Upper lobe of right lung (tissue), 1 donor: ENCODE measurements at regions not wholly inside any gene's neighbourhood (a gene's known extent, or its start where the extent isn't known, plus 50 kb on each side); places are given as distances from the start of the nearest gene placed in this dataset.

Experiments used
- ATAC-seq: fragments of 200-7000 bp; cut with Tn5 transposase; one replicate; pipeline ENCODE4 v1.9.1; 2020; ENCODE audit warnings: mild to moderate bottlenecking, moderate library complexity
- DNase-seq: peaks from one replicate; pipeline ENCODE4 v3.0.0-alpha.2; 2020
- H3K27ac ChIP-seq: fragments of 200-600 bp; one replicate; pipeline ENCODE4 v1.8.0; 2022
- H3K27me3 ChIP-seq: fragments of 200-600 bp; one replicate; pipeline ENCODE4 v1.8.0; 2022; ENCODE audit warnings: mild to moderate bottlenecking
- H3K36me3 ChIP-seq: fragments of 200-600 bp; one replicate; pipeline ENCODE4 v1.8.0; 2022
- H3K4me1 ChIP-seq: fragments of 200-600 bp; one replicate; pipeline ENCODE4 v1.8.0; 2022
- H3K4me3 ChIP-seq: fragments of 200-600 bp; one replicate; pipeline ENCODE4 v1.8.0; 2022; ENCODE audit warnings: mild to moderate bottlenecking
- H3K9me3 ChIP-seq: fragments of 200-600 bp; one replicate; pipeline ENCODE4 v1.8.0; 2022
- intact Hi-C: fragments of 100-400 bp; cut with DNase I; formaldehyde crosslinking; loops from one replicate; pipeline ENCODE4 v1.11.0; 2022
- TF ChIP-seq, protein P1 (sequence below): fragments of 200-600 bp; IDR thresholded peaks from one replicate; pipeline ENCODE4 v1.8.0; 2022; ENCODE audit warnings: antibody characterized with exemption
- donor health status: DM: no; HTN: yes; CAD: no; lungs with severe emphysema.

DNA sequence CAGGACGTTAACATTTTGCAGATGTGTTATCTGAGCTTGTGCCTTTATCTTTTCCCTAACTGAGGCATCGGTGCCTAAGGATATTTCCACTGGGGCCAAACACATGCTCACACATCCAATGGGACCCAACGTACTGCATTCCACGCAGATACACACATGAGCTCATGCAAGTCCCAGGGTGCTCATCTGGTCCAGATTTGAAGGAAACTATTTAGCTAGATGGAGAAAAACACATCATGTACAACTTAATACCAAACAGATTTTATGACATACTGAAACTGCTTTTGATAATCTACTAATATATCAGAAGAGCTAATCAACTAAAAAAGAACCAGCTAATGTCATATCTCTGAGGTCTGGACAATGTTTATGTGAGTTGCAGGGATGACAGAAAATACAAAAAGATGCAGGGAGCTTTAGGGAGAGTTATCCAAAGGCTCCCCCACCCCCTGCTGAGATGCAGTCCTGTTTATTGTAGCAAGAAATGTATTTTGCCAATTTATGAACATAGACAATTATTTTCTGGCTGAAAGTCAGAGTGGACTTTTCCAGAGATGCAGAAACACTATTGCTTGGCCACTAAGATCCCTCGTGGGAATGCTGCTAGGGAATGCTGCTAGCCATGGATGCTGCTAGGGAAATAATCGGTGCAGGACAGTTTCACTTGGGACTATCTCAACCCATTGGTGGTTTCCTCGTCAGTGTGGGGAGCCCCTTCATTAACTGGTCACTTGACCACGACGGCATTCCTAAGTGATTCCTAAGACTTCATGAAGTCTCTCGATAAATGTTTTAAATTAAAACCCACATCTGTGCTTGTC is 172.8 kb downstream of the SMIM20 start:
- ATAC-seq (no peak), DNase-seq (no peak)
- intact Hi-C loops = no loop called here
- H3K27ac ChIP-seq = no peak overlapping the region
- TF ChIP-seq, protein P1, sequence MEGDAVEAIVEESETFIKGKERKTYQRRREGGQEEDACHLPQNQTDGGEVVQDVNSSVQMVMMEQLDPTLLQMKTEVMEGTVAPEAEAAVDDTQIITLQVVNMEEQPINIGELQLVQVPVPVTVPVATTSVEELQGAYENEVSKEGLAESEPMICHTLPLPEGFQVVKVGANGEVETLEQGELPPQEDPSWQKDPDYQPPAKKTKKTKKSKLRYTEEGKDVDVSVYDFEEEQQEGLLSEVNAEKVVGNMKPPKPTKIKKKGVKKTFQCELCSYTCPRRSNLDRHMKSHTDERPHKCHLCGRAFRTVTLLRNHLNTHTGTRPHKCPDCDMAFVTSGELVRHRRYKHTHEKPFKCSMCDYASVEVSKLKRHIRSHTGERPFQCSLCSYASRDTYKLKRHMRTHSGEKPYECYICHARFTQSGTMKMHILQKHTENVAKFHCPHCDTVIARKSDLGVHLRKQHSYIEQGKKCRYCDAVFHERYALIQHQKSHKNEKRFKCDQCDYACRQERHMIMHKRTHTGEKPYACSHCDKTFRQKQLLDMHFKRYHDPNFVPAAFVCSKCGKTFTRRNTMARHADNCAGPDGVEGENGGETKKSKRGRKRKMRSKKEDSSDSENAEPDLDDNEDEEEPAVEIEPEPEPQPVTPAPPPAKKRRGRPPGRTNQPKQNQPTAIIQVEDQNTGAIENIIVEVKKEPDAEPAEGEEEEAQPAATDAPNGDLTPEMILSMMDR = no peak
- no peak overlapping the region for H3K4me3 ChIP-seq
- H3K27me3 ChIP-seq = no peaks in the 10 kb centered on the region
- H3K4me1 ChIP-seq = peaks cover 10% of the 10 kb centered on the region
- no peaks in the 10 kb centered on the region for H3K36me3 ChIP-seq
- H3K9me3 ChIP-seq = no peaks in the 10 kb centered on the region

DNA sequence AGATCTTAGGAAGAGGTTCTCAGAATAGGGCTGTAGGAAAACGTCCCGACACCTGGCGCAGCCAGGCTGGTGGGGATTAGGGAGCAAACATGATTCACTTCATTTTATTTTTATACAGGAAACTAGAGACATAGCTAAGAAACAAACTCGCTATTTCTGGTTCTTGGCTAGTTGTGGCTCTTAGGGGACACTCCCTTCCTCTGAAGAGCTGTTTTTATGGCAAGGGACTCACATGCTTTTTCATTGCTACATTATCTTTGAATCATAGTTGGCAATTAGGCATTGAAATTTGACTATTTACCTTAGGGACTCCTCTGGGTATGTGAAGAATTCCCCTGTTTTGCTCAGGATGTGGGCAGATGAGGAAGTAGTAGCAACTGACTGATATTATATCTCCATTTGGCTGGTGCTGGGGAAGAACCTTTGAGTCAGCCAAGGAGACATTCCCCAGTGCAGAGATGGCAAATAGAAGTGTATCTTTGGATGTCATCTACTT is 174.5 kb downstream of the SMIM20 start:
- Histone ChIP-seq H3K36me3 (no peaks in the 10 kb centered on the region), H3K27me3 (no peaks in the 10 kb centered on the region), H3K9me3 (no peaks in the 10 kb centered on the region), H3K4me1 (no peaks in the 10 kb centered on the region), H3K27ac (no peak overlapping the region), H3K4me3 (no peak overlapping the region)
- intact Hi-C loops = no loop called here
- ATAC-seq (peak; percentile 67), DNase-seq (no peak)
- TF ChIP-seq, protein P1 = no peak

DNA sequence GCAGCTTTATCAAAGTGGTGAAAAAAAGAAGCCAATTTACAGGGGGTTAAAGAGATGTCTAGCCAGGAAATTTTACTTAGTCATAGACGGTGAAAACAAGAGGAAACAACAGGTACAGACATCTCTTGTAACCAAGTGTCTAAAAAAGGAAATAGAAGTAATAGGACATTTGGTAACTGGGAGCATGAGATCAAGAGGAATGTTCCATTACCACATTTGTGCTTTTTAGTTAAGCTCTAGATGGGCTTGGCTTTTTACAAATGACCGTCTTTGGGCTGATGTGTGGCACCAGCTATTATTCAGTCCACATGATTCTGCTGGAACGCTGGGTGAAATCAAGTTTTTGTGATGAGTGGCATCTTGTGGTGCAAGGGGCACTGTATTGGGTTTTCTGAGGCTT is 179.5 kb downstream of the SMIM20 start:
- Histone ChIP-seq H3K27me3 (peaks cover 3% of the 10 kb centered on the region), H3K27ac (no peak overlapping the region), H3K36me3 (no peaks in the 10 kb centered on the region), H3K9me3 (no peaks in the 10 kb centered on the region), H3K4me1 (no peaks in the 10 kb centered on the region), H3K4me3 (no peak overlapping the region)
- ATAC-seq = no peak
- DNase-seq = no peak
- intact Hi-C loops = no loop called here
- TF ChIP-seq, protein P1 = no peak

DNA sequence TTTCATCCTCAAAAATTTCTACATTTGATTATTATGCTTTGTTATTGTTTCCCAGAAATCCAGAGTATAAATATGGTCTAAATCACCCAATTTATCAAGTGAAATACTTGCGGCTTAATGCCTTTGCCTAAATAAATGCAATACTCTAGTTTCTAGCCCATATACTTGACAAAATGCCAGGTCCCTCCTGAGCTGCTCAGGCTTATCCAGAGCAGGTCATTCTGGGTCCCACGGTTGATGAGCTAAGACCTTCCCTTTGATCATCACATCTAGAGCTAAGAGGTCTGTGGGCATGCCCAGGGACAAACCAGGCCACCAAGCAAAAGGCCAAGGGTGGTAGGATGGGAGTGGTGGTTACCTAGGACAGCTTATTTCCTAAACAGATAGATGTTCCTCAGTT is 180.1 kb downstream of the SMIM20 start:
- Histone ChIP-seq H3K4me3 (no peak overlapping the region), H3K9me3 (no peaks in the 10 kb centered on the region), H3K36me3 (no peaks in the 10 kb centered on the region), H3K4me1 (no peaks in the 10 kb centered on the region), H3K27me3 (peaks cover 3% of the 10 kb centered on the region), H3K27ac (no peak overlapping the region)
- TF ChIP-seq, protein P1 = no peak
- DNase-seq (no peak), ATAC-seq (no peak)
- intact Hi-C loops = no loop called here

DNA sequence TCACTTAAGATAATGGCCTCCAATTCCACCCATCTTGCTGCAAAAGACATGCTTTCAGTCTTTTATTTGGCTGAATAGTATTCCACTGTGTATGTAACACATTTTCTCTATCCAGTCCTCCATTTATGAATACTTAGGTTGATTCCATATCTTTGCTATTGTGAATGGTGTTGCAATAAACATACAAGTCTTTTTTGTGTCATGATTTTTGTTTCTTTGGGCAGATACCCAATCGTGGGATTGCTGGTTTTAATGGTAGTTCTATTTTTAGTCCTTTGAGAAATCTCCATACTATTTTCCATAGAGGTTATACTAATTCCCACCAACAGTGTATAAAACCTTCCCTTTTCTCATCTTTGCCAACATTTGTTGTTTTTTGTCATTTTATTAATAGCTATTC is 180.9 kb downstream of the SMIM20 start:
- TF ChIP-seq, protein P1 = no peak
- Histone ChIP-seq H3K4me3 (no peak overlapping the region), H3K27ac (no peak overlapping the region), H3K27me3 (peaks cover 3% of the 10 kb centered on the region), H3K9me3 (no peaks in the 10 kb centered on the region), H3K36me3 (no peaks in the 10 kb centered on the region), H3K4me1 (no peaks in the 10 kb centered on the region)
- DNase-seq (no peak), ATAC-seq (no peak)
- intact Hi-C loops = no loop called here
